DOHH2 (cell line): ENCODE measurements at regions not wholly inside any gene's neighbourhood (a gene's known extent, or its start where the extent isn't known, plus 50 kb on each side); places are given as distances from the start of the nearest gene placed in this dataset.

Experiments
- CTCF ChIP-seq: fragments of 200-600 bp; sonication (generic); IDR thresholded peaks from one replicate; pipeline ENCODE4 v1.5.1; 2014; ENCODE audit warnings: antibody characterized with exemption, mild to moderate bottlenecking, low read depth, low read length; ENCODE audit not compliant: poor library complexity, severe bottlenecking
- EZH2phosphoT487 ChIP-seq: fragments of 200-600 bp; sonication (generic); IDR thresholded peaks from 2 replicates; pipeline ENCODE4 v1.6.1; 2017; ENCODE audit warnings: borderline replicate concordance, mild to moderate bottlenecking, antibody characterized with exemption, low read length, moderate library complexity, mixed read lengths

GRCh38 chr15:62821384-62822131 is 221.0 kb upstream of the TPM1 start:
- TF ChIP-seq CTCF (no peak), EZH2phosphoT487 (no peak)
